ENCODE measurements at regions not wholly inside any gene's neighbourhood (a gene's known extent, or its start where the extent isn't known, plus 50 kb on each side); places are given as distances from the start of the nearest gene placed in this dataset.

DNA sequence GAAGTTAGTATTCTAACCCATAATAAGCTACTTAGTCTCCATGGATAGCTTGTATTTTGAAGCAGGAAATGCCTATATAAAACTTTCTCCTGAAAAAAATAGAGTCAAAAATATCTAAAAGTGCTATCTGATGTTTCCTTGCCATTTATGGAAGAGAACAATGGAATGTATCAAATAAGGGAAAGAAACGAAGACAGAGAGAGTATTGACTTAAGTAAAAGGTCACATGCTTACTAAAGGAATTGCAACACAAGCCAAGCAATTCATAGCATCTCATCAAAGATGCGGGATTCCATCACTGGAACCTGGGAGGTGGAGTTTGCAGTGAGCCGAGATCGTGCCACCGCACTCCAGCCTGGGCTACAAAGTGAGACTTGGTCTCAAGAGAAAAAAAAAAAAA lies 112.9 kb upstream of the DTNBP1 start:
- TF ChIP-seq HOXB13 (CRISPR knock-in tag; IDR thresholded peaks at IDR 0.05; ENCODE audit: low read depth) = no peak
- no peak for TF ChIP-seq HOXB5 (CRISPR knock-in tag; IDR thresholded peaks at IDR 0.05)
- TF ChIP-seq ZSCAN20 (CRISPR knock-in tag; IDR thresholded peaks at IDR 0.05) = no peak
- TF ChIP-seq PHF8 (IDR thresholded peaks at IDR 0.05; ENCODE audit: borderline replicate concordance, low read depth) = no peak
- TF ChIP-seq FOSB (CRISPR knock-in tag; IDR thresholded peaks at IDR 0.05) = no peak
- no peak for TF ChIP-seq EHMT2 (IDR thresholded peaks at IDR 0.05; ENCODE audit: low read depth)
- TF ChIP-seq SREBF2 (IDR thresholded peaks at IDR 0.05) = no peak
- no peak for TF ChIP-seq KDM1A (IDR thresholded peaks at IDR 0.05; ENCODE audit: low read depth)
- no peak for TF ChIP-seq RFX5 (IDR thresholded peaks at IDR 0.05)
- TF ChIP-seq HOXA7 (CRISPR knock-in tag; IDR thresholded peaks at IDR 0.05) = no peak
- no peak for TF ChIP-seq BHLHE40 (IDR thresholded peaks at IDR 0.05; ENCODE audit: low read depth, low read length)
- TF ChIP-seq CBX2 (IDR thresholded peaks at IDR 0.05; ENCODE audit: borderline replicate concordance, low read depth) = no peak
- TF ChIP-seq TP53 (CRISPR knock-in tag; IDR thresholded peaks at IDR 0.05) = no peak
- no peak for TF ChIP-seq CEBPB (IDR thresholded peaks at IDR 0.05)
- TF ChIP-seq REST (IDR thresholded peaks at IDR 0.05) = no peak
- no peak overlapping the region for H3K4me3 ChIP-seq
- no peak overlapping the region for H3K4me2 ChIP-seq
- no peaks in the 10 kb centered on the region for H3K4me1 ChIP-seq
- CTCF ChIA-PET = no interaction called here
- POLR2A ChIA-PET = interaction anchor here (1.3 kb wide), 1 partner anchor 353 kb away, joined by 3 read pairs; the partner anchor contains the start of gene MYLIP
- DNase-seq (ENCODE audit: low read depth in 1 of 2, low spot score in 1 of 2) (no peak), FAIRE-seq (no peak), ATAC-seq (no peak)
- WGBS (ENCODE audit: missing lambda C conversion rate) = 58% methylated on average over 5 of the region's 5 CpGs
- no peak overlapping the region for H3K27ac ChIP-seq
- H3K9me3 ChIP-seq = no peaks in the 10 kb centered on the region

GRCh38 chr6:15775076-15775634 lies 112.3 kb upstream of the DTNBP1 start:
- ATAC-seq = no peak
- TF ChIP-seq FOSB (CRISPR knock-in tag; IDR thresholded peaks at IDR 0.05) (no peak), CEBPB (IDR thresholded peaks at IDR 0.05) (no peak), CBX2 (IDR thresholded peaks at IDR 0.05; ENCODE audit: borderline replicate concordance, low read depth) (no peak), EHMT2 (IDR thresholded peaks at IDR 0.05; ENCODE audit: low read depth) (no peak), POLR2AphosphoS2 (conservative IDR thresholded peaks at IDR 0.05; ENCODE audit: low read length) (no peak), HOXA7 (CRISPR knock-in tag; IDR thresholded peaks at IDR 0.05) (no peak), POLR2A (IDR thresholded peaks at IDR 0.05; ENCODE audit: low read length) (no peak), NFE2L2 (conservative IDR thresholded peaks at IDR 0.05; ENCODE audit: low read length) (no peak), ZC3H11A (IDR thresholded peaks at IDR 0.05) (no peak), RNF2 (IDR thresholded peaks at IDR 0.05; ENCODE audit: borderline replicate concordance, low read depth) (no peak), NR3C1 (IDR thresholded peaks at IDR 0.05) (no peak), CBX8 (IDR thresholded peaks at IDR 0.05) (no peak), FOXS1 (CRISPR knock-in tag; IDR thresholded peaks at IDR 0.05) (no peak), BHLHE40 (IDR thresholded peaks at IDR 0.05; ENCODE audit: low read depth, low read length) (no peak)
- TF ChIP-seq, protein P1, sequence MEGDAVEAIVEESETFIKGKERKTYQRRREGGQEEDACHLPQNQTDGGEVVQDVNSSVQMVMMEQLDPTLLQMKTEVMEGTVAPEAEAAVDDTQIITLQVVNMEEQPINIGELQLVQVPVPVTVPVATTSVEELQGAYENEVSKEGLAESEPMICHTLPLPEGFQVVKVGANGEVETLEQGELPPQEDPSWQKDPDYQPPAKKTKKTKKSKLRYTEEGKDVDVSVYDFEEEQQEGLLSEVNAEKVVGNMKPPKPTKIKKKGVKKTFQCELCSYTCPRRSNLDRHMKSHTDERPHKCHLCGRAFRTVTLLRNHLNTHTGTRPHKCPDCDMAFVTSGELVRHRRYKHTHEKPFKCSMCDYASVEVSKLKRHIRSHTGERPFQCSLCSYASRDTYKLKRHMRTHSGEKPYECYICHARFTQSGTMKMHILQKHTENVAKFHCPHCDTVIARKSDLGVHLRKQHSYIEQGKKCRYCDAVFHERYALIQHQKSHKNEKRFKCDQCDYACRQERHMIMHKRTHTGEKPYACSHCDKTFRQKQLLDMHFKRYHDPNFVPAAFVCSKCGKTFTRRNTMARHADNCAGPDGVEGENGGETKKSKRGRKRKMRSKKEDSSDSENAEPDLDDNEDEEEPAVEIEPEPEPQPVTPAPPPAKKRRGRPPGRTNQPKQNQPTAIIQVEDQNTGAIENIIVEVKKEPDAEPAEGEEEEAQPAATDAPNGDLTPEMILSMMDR (IDR thresholded peaks at IDR 0.05) = no peak
- TF ChIP-seq, protein P2, sequence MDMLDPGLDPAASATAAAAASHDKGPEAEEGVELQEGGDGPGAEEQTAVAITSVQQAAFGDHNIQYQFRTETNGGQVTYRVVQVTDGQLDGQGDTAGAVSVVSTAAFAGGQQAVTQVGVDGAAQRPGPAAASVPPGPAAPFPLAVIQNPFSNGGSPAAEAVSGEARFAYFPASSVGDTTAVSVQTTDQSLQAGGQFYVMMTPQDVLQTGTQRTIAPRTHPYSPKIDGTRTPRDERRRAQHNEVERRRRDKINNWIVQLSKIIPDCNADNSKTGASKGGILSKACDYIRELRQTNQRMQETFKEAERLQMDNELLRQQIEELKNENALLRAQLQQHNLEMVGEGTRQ (IDR thresholded peaks at IDR 0.05) = no peak
- TF ChIP-seq, protein P3, sequence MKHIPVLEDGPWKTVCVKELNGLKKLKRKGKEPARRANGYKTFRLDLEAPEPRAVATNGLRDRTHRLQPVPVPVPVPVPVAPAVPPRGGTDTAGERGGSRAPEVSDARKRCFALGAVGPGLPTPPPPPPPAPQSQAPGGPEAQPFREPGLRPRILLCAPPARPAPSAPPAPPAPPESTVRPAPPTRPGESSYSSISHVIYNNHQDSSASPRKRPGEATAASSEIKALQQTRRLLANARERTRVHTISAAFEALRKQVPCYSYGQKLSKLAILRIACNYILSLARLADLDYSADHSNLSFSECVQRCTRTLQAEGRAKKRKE (CRISPR knock-in tag; IDR thresholded peaks at IDR 0.05; ENCODE audit: low read depth) = no peak
- H3K27ac ChIP-seq = no peak overlapping the region
- WGBS (ENCODE audit: missing lambda C conversion rate) = 67% methylated on average over 2 of the region's 2 CpGs
- no peak for FAIRE-seq
- no peak overlapping the region for H3K4me3 ChIP-seq
- no peaks in the 10 kb centered on the region for H3K9me3 ChIP-seq
- no peak overlapping the region for H3K4me2 ChIP-seq
- ChIA-PET POLR2A (no interaction called here), CTCF (no interaction called here)
- no peaks in the 10 kb centered on the region for H3K4me1 ChIP-seq
- no peak for DNase-seq (ENCODE audit: low read depth in 1 of 2, low spot score in 1 of 2)

Measured in A549 (cell line).